Activated T-cell treated with anti-CD3 and anti-CD28 coated beads, Interleukin-2, amount 50 U/mL, for 72 hours (primary cell): ENCODE measurements at regions not wholly inside any gene's neighbourhood (a gene's known extent, or its start where the extent isn't known, plus 50 kb on each side); places are given as distances from the start of the nearest gene placed in this dataset.
"Not testable (repeated sequence)": the region's sequence is repeated elsewhere in the genome, so short reads cannot be mapped to it uniquely, and the experiment has no call there.

Source experiments
- ATAC-seq, 2 donors: fragments of 150-1000 bp; cut with Tn5 transposase; replicated peaks in 1 of 2; 2 replicates each; pipeline ENCODE4 v1.10.0; 2021; ENCODE audit warnings: moderate library complexity in 2 of 2, mild to moderate bottlenecking in 1 of 2
- DNase-seq, 2 donors: peaks; one replicate each; pipeline ENCODE4 v3.0.0; 2021 to 2022; ENCODE audit warnings: mixed read lengths in 1 of 2
- H3K27ac Mint-ChIP-seq: one replicate; pipeline ENCODE4 v1.8.0; 2022; ENCODE audit warnings: mild to moderate bottlenecking, moderate library complexity, mixed read lengths
- H3K27me3 Mint-ChIP-seq: one replicate; pipeline ENCODE4 v1.8.0; 2022; ENCODE audit warnings: low read depth, mixed read lengths
- H3K36me3 Mint-ChIP-seq, 2 donors: one replicate each; pipeline ENCODE4 v1.8.0; 2022; ENCODE audit warnings: mixed read lengths in 2 of 2, mild to moderate bottlenecking in 1 of 2; ENCODE audit not compliant: insufficient read depth in 2 of 2
- H3K4me1 Mint-ChIP-seq: one replicate; pipeline ENCODE4 v1.8.0; 2022; ENCODE audit warnings: low read depth, mixed read lengths
- H3K4me3 Mint-ChIP-seq, 2 donors: one replicate each; pipeline ENCODE4 v1.8.0; 2022; ENCODE audit warnings: mild to moderate bottlenecking in 2 of 2, mixed read lengths in 2 of 2, moderate library complexity in 2 of 2
- H3K9me3 Mint-ChIP-seq, 2 donors: one replicate each; pipeline ENCODE4 v1.8.0; 2022; ENCODE audit warnings: mixed read lengths in 2 of 2

GRCh38 chr4:84220990-84221389 lies 278.1 kb downstream of the NKX6-1 start:
- no peaks in the 10 kb centered on the region for H3K4me1 Mint-ChIP-seq
- DNase-seq, result no peak
- no peaks in the 10 kb centered on the region for H3K27me3 Mint-ChIP-seq
- no peak overlapping the region for H3K4me3 Mint-ChIP-seq
- no peaks in the 10 kb centered on the region for H3K36me3 Mint-ChIP-seq
- peaks cover 2 to 3% of the 10 kb centered on the region in 2 donors for H3K9me3 Mint-ChIP-seq
- no peak overlapping the region for H3K27ac Mint-ChIP-seq
- no peak for ATAC-seq

- H3K36me3 Mint-ChIP-seq, result no peaks in the 10 kb centered on the region
- peaks cover 0 to 1% of the 10 kb centered on the region in 2 donors for H3K9me3 Mint-ChIP-seq
Measured at GRCh38 chr4:84219656-84220055, 279.4 kb downstream of the NKX6-1 start.

DNA sequence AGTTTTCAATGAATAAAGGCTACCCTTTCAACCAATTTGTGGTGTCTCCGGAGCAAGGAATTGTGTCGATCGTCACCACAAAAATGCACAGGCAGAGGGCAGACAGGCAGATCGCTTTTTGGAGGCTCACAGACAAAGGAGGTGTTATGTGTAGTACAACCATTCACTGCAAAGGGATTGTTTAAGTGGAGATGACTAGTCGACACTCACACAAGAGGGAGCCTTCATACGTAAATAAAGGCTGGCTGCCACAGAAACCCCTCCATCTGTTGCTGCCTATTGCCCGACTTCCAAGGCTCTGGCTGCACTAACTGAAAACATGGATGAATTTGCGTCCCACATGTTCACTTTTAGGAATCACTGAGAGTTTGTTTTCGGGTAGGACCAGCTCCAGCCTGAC lies 281.1 kb downstream of the NKX6-1 start:
- H3K36me3 Mint-ChIP-seq, result no peaks in the 10 kb centered on the region
- H3K27me3 Mint-ChIP-seq, result no peaks in the 10 kb centered on the region
- no peak for ATAC-seq

More at GRCh38 chr4:84219656-84220055, 279.4 kb downstream of the NKX6-1 start:
- no peaks in the 10 kb centered on the region for H3K4me1 Mint-ChIP-seq
- H3K4me3 Mint-ChIP-seq, result no peak overlapping the region
- no peak overlapping the region for H3K27ac Mint-ChIP-seq
- ATAC-seq (no peak), DNase-seq (no peak)
- no peaks in the 10 kb centered on the region for H3K27me3 Mint-ChIP-seq

GRCh38 chr4:84215217-84215616 lies 283.9 kb downstream of the NKX6-1 start:
- no peak for ATAC-seq
- no peaks in the 10 kb centered on the region for H3K9me3 Mint-ChIP-seq

More for the DNA sequence above, 281.1 kb downstream of the NKX6-1 start:
- no peak for DNase-seq
- Mint-ChIP-seq H3K4me1 (no peaks in the 10 kb centered on the region), H3K27ac (no peak overlapping the region), H3K9me3 (peaks cover 0 to 1% of the 10 kb centered on the region in 2 donors), H3K4me3 (no peak overlapping the region)

DNA sequence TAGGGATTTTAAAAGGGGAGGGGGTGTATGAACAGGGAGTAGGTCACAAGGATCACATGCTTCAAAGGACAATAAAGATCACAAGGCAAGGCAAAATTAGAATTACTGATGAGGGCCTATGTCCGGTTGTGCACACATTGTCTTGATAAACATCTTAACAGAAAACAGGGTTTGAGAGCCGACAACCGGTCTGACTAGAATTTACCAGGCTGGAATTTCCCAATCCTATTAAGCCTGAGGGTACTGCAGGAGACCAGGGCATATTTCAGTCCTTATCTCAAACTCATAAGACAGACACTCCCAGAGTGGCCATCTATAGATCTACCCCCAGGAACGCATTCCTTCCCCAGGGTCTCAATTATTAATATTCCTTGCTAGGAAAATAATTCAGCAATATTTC lies 292.9 kb downstream of the NKX6-1 start:
- ATAC-seq, H3K4me1 Mint-ChIP-seq: not testable (repeated sequence)
- H3K9me3 Mint-ChIP-seq, result peaks cover 9 to 10% of the 10 kb centered on the region in 2 donors

More at GRCh38 chr4:84215217-84215616, 283.9 kb downstream of the NKX6-1 start:
- no peaks in the 10 kb centered on the region for H3K27me3 Mint-ChIP-seq
- H3K4me1 Mint-ChIP-seq, result no peaks in the 10 kb centered on the region
- no peaks in the 10 kb centered on the region for H3K36me3 Mint-ChIP-seq
- no peak for DNase-seq
- no peak overlapping the region for H3K4me3 Mint-ChIP-seq
- no peak overlapping the region for H3K27ac Mint-ChIP-seq

DNA sequence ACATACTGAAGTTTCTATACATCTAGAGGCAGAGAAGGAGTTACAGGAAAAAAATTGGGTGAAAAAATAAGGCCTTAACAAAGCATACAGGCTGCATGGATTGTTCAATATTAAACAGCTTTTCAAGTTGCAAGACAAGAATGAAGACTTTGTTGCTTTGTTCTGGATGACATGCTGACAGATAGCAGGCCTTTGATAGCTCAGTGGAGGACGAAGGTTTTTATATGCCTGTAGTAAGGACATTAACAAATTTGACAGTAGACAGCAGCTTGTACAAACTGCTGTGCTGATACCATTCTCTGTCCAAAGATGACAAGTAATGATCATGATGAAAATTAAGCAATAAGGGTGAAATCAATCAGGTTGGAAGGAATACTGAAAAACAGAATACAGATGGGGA lies 309.9 kb downstream of the NKX6-1 start:
- Mint-ChIP-seq H3K4me3 (no peak overlapping the region), H3K36me3 (no peaks in the 10 kb centered on the region), H3K27ac (no peak overlapping the region), H3K9me3 (peaks cover 1 to 3% of the 10 kb centered on the region in 2 donors), H3K27me3 (no peaks in the 10 kb centered on the region), H3K4me1 (no peaks in the 10 kb centered on the region)
- DNase-seq, result no peak
- ATAC-seq, result no peak

More for the DNA sequence above, 292.9 kb downstream of the NKX6-1 start:
- DNase-seq, H3K36me3 Mint-ChIP-seq, H3K27ac Mint-ChIP-seq, H3K27me3 Mint-ChIP-seq, H3K4me3 Mint-ChIP-seq: not testable (repeated sequence)

DNA sequence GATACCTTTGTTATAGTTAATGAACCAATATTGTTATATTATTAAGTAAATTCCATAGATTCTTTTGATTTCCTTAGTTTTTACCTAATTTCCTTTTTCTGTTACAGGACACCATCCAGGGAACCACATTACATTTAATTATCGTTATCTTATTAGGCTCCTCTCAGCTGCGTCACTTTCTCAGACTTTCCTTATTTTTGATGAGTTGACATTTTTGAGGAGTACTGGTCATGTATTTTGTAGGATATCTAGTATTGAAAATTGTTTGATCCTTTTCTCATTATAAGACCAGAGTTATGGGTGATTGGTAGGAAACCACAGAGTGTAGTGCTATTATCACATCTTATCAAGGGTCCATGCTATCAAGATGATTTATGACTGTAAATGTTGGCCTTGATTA lies 319.7 kb downstream of the NKX6-1 start:
- Mint-ChIP-seq H3K27me3 (no peaks in the 10 kb centered on the region), H3K4me1 (no peaks in the 10 kb centered on the region), H3K9me3 (peaks cover 2 to 7% of the 10 kb centered on the region in 2 donors), H3K4me3 (no peak overlapping the region), H3K36me3 (no peaks in the 10 kb centered on the region), H3K27ac (no peak overlapping the region)
- no peak for DNase-seq
- ATAC-seq, result no peak

- Mint-ChIP-seq H3K36me3 (no peaks in the 10 kb centered on the region), H3K27me3 (no peaks in the 10 kb centered on the region), H3K27ac (no peak overlapping the region), H3K4me3 (no peak overlapping the region), H3K9me3 (peaks cover 2 to 7% of the 10 kb centered on the region in 2 donors), H3K4me1 (no peaks in the 10 kb centered on the region)
- ATAC-seq, result no peak
- no peak for DNase-seq
Measured at GRCh38 chr4:84177831-84178542, 321.1 kb downstream of the NKX6-1 start.

GRCh38 chr4:84176016-84176415 lies 323.1 kb downstream of the NKX6-1 start:
- H3K4me3 Mint-ChIP-seq, result no peak overlapping the region
- no peaks in the 10 kb centered on the region for H3K27me3 Mint-ChIP-seq
- no peaks in the 10 kb centered on the region for H3K36me3 Mint-ChIP-seq
- no peak overlapping the region for H3K27ac Mint-ChIP-seq
- peaks cover 2 to 7% of the 10 kb centered on the region in 2 donors for H3K9me3 Mint-ChIP-seq
- ATAC-seq (no peak), DNase-seq (no peak)
- H3K4me1 Mint-ChIP-seq, result no peaks in the 10 kb centered on the region

DNA sequence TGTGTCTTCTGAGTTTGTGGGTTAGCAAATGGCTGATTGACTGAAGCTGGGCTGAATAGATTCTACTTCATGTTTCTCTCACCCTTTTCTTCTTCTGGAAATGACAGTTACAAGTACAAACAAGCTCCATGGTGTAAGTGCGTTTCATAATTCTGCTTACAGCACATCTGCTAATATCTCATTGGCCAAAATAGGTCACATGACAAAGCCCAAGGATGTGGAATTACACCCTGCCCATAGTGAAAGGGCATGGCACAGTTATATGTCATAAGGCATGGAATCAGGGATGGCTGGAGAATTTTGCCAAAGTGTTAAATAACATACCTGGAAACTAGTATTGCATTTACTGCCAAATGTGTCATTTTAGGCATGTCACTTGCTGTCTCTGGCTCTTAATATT lies 327.2 kb downstream of the NKX6-1 start:
- Mint-ChIP-seq H3K27ac (no peak overlapping the region), H3K4me3 (no peak overlapping the region), H3K4me1 (no peaks in the 10 kb centered on the region), H3K36me3 (no peaks in the 10 kb centered on the region), H3K9me3 (no peaks in the 10 kb centered on the region), H3K27me3 (no peaks in the 10 kb centered on the region)
- no peak for DNase-seq
- no peak for ATAC-seq

GRCh38 chr4:84167564-84167963 lies 331.5 kb downstream of the NKX6-1 start:
- H3K4me1 Mint-ChIP-seq, result no peaks in the 10 kb centered on the region
- H3K36me3 Mint-ChIP-seq, result no peaks in the 10 kb centered on the region
- H3K27ac Mint-ChIP-seq, result no peak overlapping the region
- H3K4me3 Mint-ChIP-seq, result no peak overlapping the region
- DNase-seq (no peak), ATAC-seq (no peak)
- H3K9me3 Mint-ChIP-seq, result peaks cover 0 to 2% of the 10 kb centered on the region in 2 donors
- H3K27me3 Mint-ChIP-seq, result peaks cover 2% of the 10 kb centered on the region

DNA sequence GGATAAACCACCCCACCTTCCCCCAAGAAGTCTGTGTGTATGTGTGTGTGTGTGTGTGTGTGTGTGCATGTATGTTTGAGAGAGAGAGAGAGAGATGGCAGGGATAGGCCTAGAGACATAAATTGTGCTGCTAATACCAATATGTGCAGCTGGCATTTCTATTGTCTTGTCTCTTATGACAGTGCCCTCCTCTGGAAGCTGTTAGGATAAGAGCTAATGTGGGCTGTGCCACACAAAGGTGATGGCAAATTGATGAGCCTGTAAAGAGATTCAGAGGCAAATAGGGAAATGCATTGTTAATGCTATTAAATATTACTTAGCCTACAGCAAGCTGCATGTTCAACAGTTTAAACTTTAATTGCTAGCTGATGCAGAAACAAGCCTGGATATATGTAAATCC lies 332.0 kb downstream of the NKX6-1 start:
- no peaks in the 10 kb centered on the region for H3K36me3 Mint-ChIP-seq
- peaks cover 1 to 2% of the 10 kb centered on the region in 2 donors for H3K9me3 Mint-ChIP-seq
- no peak for DNase-seq
- peaks cover 6% of the 10 kb centered on the region for H3K27me3 Mint-ChIP-seq
- H3K4me1 Mint-ChIP-seq, result no peaks in the 10 kb centered on the region
- no peak overlapping the region for H3K4me3 Mint-ChIP-seq
- no peak overlapping the region for H3K27ac Mint-ChIP-seq
- ATAC-seq, result no peak

- H3K4me1 Mint-ChIP-seq, result no peaks in the 10 kb centered on the region
- no peak overlapping the region for H3K27ac Mint-ChIP-seq
- peaks cover 10% of the 10 kb centered on the region for H3K27me3 Mint-ChIP-seq
- H3K36me3 Mint-ChIP-seq, result no peaks in the 10 kb centered on the region
- no peak overlapping the region for H3K4me3 Mint-ChIP-seq
- no peak for DNase-seq
- H3K9me3 Mint-ChIP-seq, result peaks cover 2% of the 10 kb centered on the region in 2 donors
- no peak for ATAC-seq
Measured at GRCh38 chr4:84166486-84166885, 332.6 kb downstream of the NKX6-1 start.

GRCh38 chr4:84164201-84164600 lies 334.9 kb downstream of the NKX6-1 start:
- H3K36me3 Mint-ChIP-seq, result no peaks in the 10 kb centered on the region

More at GRCh38 chr4:84164201-84164600, 334.9 kb downstream of the NKX6-1 start:
- no peaks in the 10 kb centered on the region for H3K4me1 Mint-ChIP-seq
- H3K9me3 Mint-ChIP-seq, result peaks cover 2% of the 10 kb centered on the region in 2 donors
- H3K4me3 Mint-ChIP-seq, result no peak overlapping the region
- no peak overlapping the region for H3K27ac Mint-ChIP-seq
- H3K27me3 Mint-ChIP-seq, result peaks cover 10% of the 10 kb centered on the region
- DNase-seq (no peak), ATAC-seq (no peak)
